NCI-H1436 (cell line): ENCODE measurements at regions not wholly inside any gene's neighbourhood (a gene's known extent, or its start where the extent isn't known, plus 50 kb on each side); places are given as distances from the start of the nearest gene placed in this dataset.
"Not testable (repeated sequence)": the region's sequence is repeated elsewhere in the genome, so short reads cannot be mapped to it uniquely, and the experiment has no call there.

Experiments used
- DNase-seq: peaks from one replicate; lab custom pipeline; 2025; lab: John Stamatoyannopoulos, UW

- DNase-seq = no peak
These were observed 561.6 kb downstream of the ZBBX start for GRCh38 chr3:166818464-166818863.

GRCh38 chr3:166817269-166817668, 562.8 kb downstream of the ZBBX start:
- not testable (repeated sequence) for DNase-seq

- no peak for DNase-seq
These were observed 569.2 kb downstream of the ZBBX start for GRCh38 chr3:166810741-166811445.

- no peak for DNase-seq
These were observed 570.6 kb downstream of the ZBBX start for GRCh38 chr3:166809520-166809919.

- no peak for DNase-seq
These were observed 591.2 kb downstream of the ZBBX start for GRCh38 chr3:166788936-166789335.

- no peak for DNase-seq
These were observed 594.2 kb downstream of the ZBBX start for GRCh38 chr3:166785876-166786275.

- DNase-seq = no peak
These were observed 596.9 kb downstream of the ZBBX start for GRCh38 chr3:166783206-166783605.

- DNase-seq = no peak
These were observed 615.3 kb downstream of the ZBBX start for GRCh38 chr3:166764698-166765318.

GRCh38 chr3:166759736-166760513, 620.2 kb downstream of the ZBBX start:
- DNase-seq = no peak

GRCh38 chr3:166752214-166752613, 627.9 kb downstream of the ZBBX start:
- no peak for DNase-seq

GRCh38 chr3:166743481-166744134, 636.5 kb downstream of the ZBBX start:
- no peak for DNase-seq

GRCh38 chr3:166734734-166735133, 645.4 kb downstream of the ZBBX start:
- DNase-seq = no peak

GRCh38 chr3:166731701-166732100, 648.4 kb downstream of the ZBBX start:
- DNase-seq = no peak

GRCh38 chr3:166721466-166721865, 658.6 kb downstream of the ZBBX start:
- DNase-seq = no peak

- DNase-seq = no peak
These were observed 665.9 kb downstream of the ZBBX start for GRCh38 chr3:166714206-166714605.

- no peak for DNase-seq
These were observed 666.3 kb downstream of the ZBBX start for GRCh38 chr3:166713787-166714186.

- no peak for DNase-seq
These were observed 674.0 kb downstream of the ZBBX start for GRCh38 chr3:166706094-166706493.

GRCh38 chr3:166697495-166697894, 682.6 kb downstream of the ZBBX start:
- DNase-seq = no peak

GRCh38 chr3:166696103-166696502, 684.0 kb downstream of the ZBBX start:
- no peak for DNase-seq

GRCh38 chr3:166688665-166689064, 691.4 kb downstream of the ZBBX start:
- DNase-seq = no peak

GRCh38 chr3:166685246-166685645, 694.9 kb downstream of the ZBBX start:
- DNase-seq = no peak

GRCh38 chr3:166684077-166684476, 696.0 kb downstream of the ZBBX start:
- DNase-seq = not testable (repeated sequence)

GRCh38 chr3:166669781-166670180, 710.3 kb downstream of the ZBBX start:
- no peak for DNase-seq
